ENCODE measurements at regions not wholly inside any gene's neighbourhood (a gene's known extent, or its start where the extent isn't known, plus 50 kb on each side); places are given as distances from the start of the nearest gene placed in this dataset.

DNA sequence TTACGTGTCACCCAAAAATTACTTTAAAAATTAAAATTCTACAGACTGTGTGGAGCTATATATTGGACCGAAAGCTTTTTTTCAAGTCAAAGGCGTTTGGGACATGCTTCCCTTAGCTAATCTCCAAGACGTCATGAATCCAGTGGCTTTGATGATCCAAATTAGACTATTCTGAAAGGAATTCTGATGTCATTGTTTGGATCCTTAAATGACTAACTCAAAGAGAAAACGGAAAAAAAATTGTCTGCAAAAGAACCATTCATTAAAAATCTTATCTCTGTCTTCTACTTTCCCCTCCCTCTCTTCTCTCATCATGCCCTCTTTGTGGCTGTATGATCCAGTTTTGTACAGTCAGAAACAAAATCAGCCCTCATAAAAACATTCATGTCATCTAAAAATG lies 161.8 kb downstream of the ETV1 start:
- TF ChIP-seq, protein P1, sequence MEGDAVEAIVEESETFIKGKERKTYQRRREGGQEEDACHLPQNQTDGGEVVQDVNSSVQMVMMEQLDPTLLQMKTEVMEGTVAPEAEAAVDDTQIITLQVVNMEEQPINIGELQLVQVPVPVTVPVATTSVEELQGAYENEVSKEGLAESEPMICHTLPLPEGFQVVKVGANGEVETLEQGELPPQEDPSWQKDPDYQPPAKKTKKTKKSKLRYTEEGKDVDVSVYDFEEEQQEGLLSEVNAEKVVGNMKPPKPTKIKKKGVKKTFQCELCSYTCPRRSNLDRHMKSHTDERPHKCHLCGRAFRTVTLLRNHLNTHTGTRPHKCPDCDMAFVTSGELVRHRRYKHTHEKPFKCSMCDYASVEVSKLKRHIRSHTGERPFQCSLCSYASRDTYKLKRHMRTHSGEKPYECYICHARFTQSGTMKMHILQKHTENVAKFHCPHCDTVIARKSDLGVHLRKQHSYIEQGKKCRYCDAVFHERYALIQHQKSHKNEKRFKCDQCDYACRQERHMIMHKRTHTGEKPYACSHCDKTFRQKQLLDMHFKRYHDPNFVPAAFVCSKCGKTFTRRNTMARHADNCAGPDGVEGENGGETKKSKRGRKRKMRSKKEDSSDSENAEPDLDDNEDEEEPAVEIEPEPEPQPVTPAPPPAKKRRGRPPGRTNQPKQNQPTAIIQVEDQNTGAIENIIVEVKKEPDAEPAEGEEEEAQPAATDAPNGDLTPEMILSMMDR (IDR thresholded peaks at IDR 0.05) = no peak
- TF ChIP-seq POLR2A (IDR thresholded peaks at IDR 0.05) = no peak
